H9 (cell line): ENCODE measurements at regions not wholly inside any gene's neighbourhood (a gene's known extent, or its start where the extent isn't known, plus 50 kb on each side); places are given as distances from the start of the nearest gene placed in this dataset.

Experiments used
- DNase-seq: peaks from one replicate; pipeline ENCODE4 v3.0.0-alpha.2; 2017
- H2AFZ ChIP-seq: one replicate; pipeline ENCODE4 v1.6.1; 2013; ENCODE audit warnings: mild to moderate bottlenecking, low read length, control low read depth, moderate library complexity
- H2AK5ac ChIP-seq: 2 replicates; pipeline ENCODE4 v1.6.1; 2013; ENCODE audit warnings: low read length, control low read depth, mixed read lengths; ENCODE audit not compliant: insufficient read length
- H2BK120ac ChIP-seq: one replicate; pipeline ENCODE4 v1.6.1; 2013; ENCODE audit warnings: low read depth, mild to moderate bottlenecking, low read length, control low read depth, inconsistent platforms; ENCODE audit not compliant: poor library complexity, severe bottlenecking
- H2BK12ac ChIP-seq: 2 replicates; pipeline ENCODE4 v1.6.1; 2013; ENCODE audit warnings: low read length, control low read depth, mixed read lengths, low read depth; ENCODE audit not compliant: insufficient read length
- H2BK15ac ChIP-seq: 2 replicates; pipeline ENCODE4 v1.6.1; 2013; ENCODE audit warnings: low read depth, low read length, control low read depth
- H2BK20ac ChIP-seq: one replicate; pipeline ENCODE4 v1.6.1; 2013; ENCODE audit warnings: low read depth, mild to moderate bottlenecking, low read length, control low read depth, inconsistent platforms; ENCODE audit not compliant: poor library complexity, severe bottlenecking
- H2BK5ac ChIP-seq: 2 replicates; pipeline ENCODE4 v1.6.1; 2013; ENCODE audit warnings: low read length, control low read depth, mixed read lengths; ENCODE audit not compliant: insufficient read length
- H3K14ac ChIP-seq: 2 replicates; pipeline ENCODE4 v1.6.1; 2013; ENCODE audit warnings: low read length, control low read depth; ENCODE audit not compliant: insufficient read depth
- H3K18ac ChIP-seq: 2 replicates; pipeline ENCODE4 v1.6.1; 2013; ENCODE audit warnings: low read depth, mild to moderate bottlenecking, mixed read lengths, low read length, control low read depth; ENCODE audit not compliant: insufficient read length
- H3K23ac ChIP-seq: 2 replicates; pipeline ENCODE4 v1.6.1; 2013; ENCODE audit warnings: low read length, control low read depth, mixed read lengths, low read depth; ENCODE audit not compliant: insufficient read length
- H3K23me2 ChIP-seq: 2 replicates; pipeline ENCODE4 v1.6.1; 2013; ENCODE audit warnings: low read depth, mild to moderate bottlenecking, mixed read lengths, low read length, control low read depth; ENCODE audit not compliant: insufficient read length, poor library complexity, severe bottlenecking
- H3K27ac ChIP-seq: 2 replicates; pipeline ENCODE4 v1.5.1; 2013; ENCODE audit warnings: low read length, control low read depth, mixed read lengths, low read depth; ENCODE audit not compliant: insufficient read length
- H3K27me3 ChIP-seq: 2 replicates; pipeline ENCODE4 v1.6.1; 2013; ENCODE audit warnings: low read length, control low read depth, inconsistent platforms; ENCODE audit not compliant: insufficient read depth
- H3K4ac ChIP-seq: 2 replicates; pipeline ENCODE4 v1.6.1; 2013; ENCODE audit warnings: low read depth, mild to moderate bottlenecking, control low read depth, inconsistent platforms, low read length, moderate library complexity
- H3K4me1 ChIP-seq: 2 replicates; pipeline ENCODE4 v1.6.1; 2013; ENCODE audit warnings: low read length, control low read depth, inconsistent platforms; ENCODE audit not compliant: insufficient read depth
- H3K4me2 ChIP-seq: 2 replicates; pipeline ENCODE4 v1.6.1; 2013; ENCODE audit warnings: low read length, control low read depth, mixed read lengths; ENCODE audit not compliant: insufficient read length, insufficient read depth
- H3K56ac ChIP-seq: 2 replicates; pipeline ENCODE4 v1.6.1; 2013; ENCODE audit warnings: low read depth, mild to moderate bottlenecking, mixed read lengths, low read length, control low read depth; ENCODE audit not compliant: insufficient read length
- H3K79me1 ChIP-seq: 2 replicates; pipeline ENCODE4 v1.6.1; 2013; ENCODE audit warnings: low read depth, mild to moderate bottlenecking, moderate library complexity, low read length, control low read depth, inconsistent platforms; ENCODE audit not compliant: insufficient read depth, poor library complexity, severe bottlenecking
- H3K79me2 ChIP-seq: 2 replicates; pipeline ENCODE4 v1.6.1; 2013; ENCODE audit warnings: low read length, control low read depth, inconsistent platforms; ENCODE audit not compliant: insufficient read depth
- H3K9ac ChIP-seq: 2 replicates; pipeline ENCODE4 v1.6.1; 2013; ENCODE audit warnings: low read length, control low read depth, mixed read lengths; ENCODE audit not compliant: insufficient read length; ENCODE audit errors: extremely low read depth
- H3K9me3 ChIP-seq: one replicate; pipeline ENCODE4 v1.6.1; 2013; ENCODE audit warnings: low read depth, low read length, inconsistent platforms; ENCODE audit not compliant: control insufficient read depth
- H3T11ph ChIP-seq: one replicate; pipeline ENCODE4 v1.6.1; 2013; ENCODE audit warnings: mild to moderate bottlenecking, low read length, control low read depth, inconsistent platforms
- H4K20me1 ChIP-seq: one replicate; pipeline ENCODE4 v1.6.1; 2013; ENCODE audit not compliant: control insufficient read depth, insufficient read length, insufficient read depth
- H4K5ac ChIP-seq: 2 replicates; pipeline ENCODE4 v1.6.1; 2013; ENCODE audit warnings: low read depth, mild to moderate bottlenecking, mixed read lengths, low read length, control low read depth; ENCODE audit not compliant: insufficient read length
- H4K8ac ChIP-seq: replicated peaks from 2 replicates; pipeline ENCODE4 v1.6.1; 2013; ENCODE audit warnings: low read length, control low read depth, mixed read lengths, low read depth; ENCODE audit not compliant: insufficient read length
- H4K91ac ChIP-seq: 2 replicates; pipeline ENCODE4 v1.6.1; 2013; ENCODE audit warnings: low read depth, mild to moderate bottlenecking, moderate library complexity, mixed read lengths, low read length, control low read depth; ENCODE audit not compliant: insufficient read length
- H3K27ac Mint-ChIP-seq, 3 experiments: 2 replicates in 2 of 3; 3 replicates in 1 of 3; pipeline ENCODE4 v1.8.0; 2020 to 2021; ENCODE audit warnings: mixed read lengths in 3 of 3, mild to moderate bottlenecking in 1 of 3, moderate library complexity in 1 of 3
- H3K27me3 Mint-ChIP-seq: 2 replicates; pipeline ENCODE4 v1.8.0; 2021; ENCODE audit warnings: low read depth, mild to moderate bottlenecking, moderate library complexity, mixed read lengths
- H3K36me3 Mint-ChIP-seq, 3 experiments: 2 replicates in 2 of 3; 3 replicates in 1 of 3; pipeline ENCODE4 v1.8.0; 2020 to 2021; ENCODE audit warnings: low read depth in 3 of 3, mixed read lengths in 3 of 3; ENCODE audit not compliant: insufficient read depth in 1 of 3
- H3K4me1 Mint-ChIP-seq, 2 experiments: 2 replicates each; pipeline ENCODE4 v1.8.0; 2020; ENCODE audit warnings: mixed read lengths in 2 of 2
- H3K4me3 Mint-ChIP-seq, 2 experiments: 2 replicates in 1 of 2; 3 replicates in 1 of 2; pipeline ENCODE4 v1.8.0; 2020 to 2021; ENCODE audit warnings: mild to moderate bottlenecking in 2 of 2, mixed read lengths in 2 of 2, moderate library complexity in 1 of 2
- H3K9me3 Mint-ChIP-seq, 2 experiments: 2 replicates in 1 of 2; 3 replicates in 1 of 2; pipeline ENCODE4 v1.8.0; 2020; ENCODE audit warnings: mild to moderate bottlenecking in 2 of 2, mixed read lengths in 2 of 2, moderate library complexity in 1 of 2
- WGBS: extraction: QIAGEN DNeasy Blood & Tissue Kit; methylation state at CpG from one replicate; pipeline ENCODE4 v1.1.7; 2013; ENCODE audit warnings: missing lambda C conversion rate, low lambda C conversion rate, mixed read lengths; ENCODE audit not compliant: insufficient read length; ENCODE audit errors: extremely low coverage; 5-methylcytosine and 5-hydroxymethylcytosine counted together
- TF ChIP-seq, protein P1 (sequence below): fragments of 200-600 bp; sonication (generic); conservative IDR thresholded peaks from 3 replicates; pipeline ENCODE4 v1.8.0; 2021; ENCODE audit warnings: antibody characterized with exemption, mild to moderate bottlenecking

DNA sequence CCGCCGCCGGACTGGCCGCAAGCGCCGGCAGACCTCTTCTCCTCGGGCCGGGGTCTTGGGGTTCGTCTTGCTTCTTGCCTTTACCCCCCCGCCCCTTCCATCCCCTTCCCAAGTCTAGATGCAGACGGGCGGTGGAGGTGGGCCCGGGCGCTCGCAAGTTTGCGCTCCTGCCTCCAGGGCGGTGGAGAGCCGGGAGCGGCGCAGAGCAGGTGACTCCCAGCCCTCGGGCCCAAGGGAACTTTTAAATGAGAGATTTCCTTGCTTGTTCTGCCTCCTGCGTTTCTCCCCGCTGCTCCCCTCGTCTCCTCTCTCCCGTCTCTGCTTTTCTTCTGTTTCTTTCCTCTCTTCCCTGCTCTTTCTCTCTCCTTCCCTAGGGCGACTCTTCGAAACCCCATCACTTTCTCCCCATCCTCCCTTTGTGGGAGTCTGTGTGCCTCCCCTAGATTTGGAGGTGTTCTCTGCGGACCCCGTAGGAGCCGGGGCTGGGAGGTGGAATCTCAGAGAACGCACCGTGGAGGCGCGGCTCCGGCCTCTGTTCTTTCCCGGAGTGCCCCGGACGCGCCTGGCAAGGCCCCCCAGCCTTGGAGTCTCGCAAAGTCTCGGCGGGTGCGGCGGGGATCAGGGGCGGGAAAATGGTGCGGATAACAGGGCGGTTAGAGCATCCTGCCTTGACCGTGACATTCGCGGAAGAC, 114.7 kb upstream of the MYL2 start:
- Histone ChIP-seq H3K18ac (no peak overlapping the region), H2BK20ac (no peak overlapping the region), H3K9me3 (no peaks in the 10 kb centered on the region), H2BK5ac (no peak overlapping the region), H2AK5ac (no peak overlapping the region), H3K9ac (peak overlapping the region; percentile 12), H2BK120ac (no peak overlapping the region), H3K4me2 (peak overlapping the region; percentile 84), H2BK12ac (no peak overlapping the region), H3K4me1 (no peaks in the 10 kb centered on the region; the same call in 1 of the 2 replicates), H2AFZ (no peak overlapping the region), H3T11ph (no peak overlapping the region), H4K91ac (no peak overlapping the region), H3K14ac (peak overlapping the region; percentile 37; the same call in 1 of the 2 replicates), H4K20me1 (no peaks in the 10 kb centered on the region), H3K79me1 (no peaks in the 10 kb centered on the region), H2BK15ac (no peak overlapping the region), H3K79me2 (no peaks in the 10 kb centered on the region; the same call in 1 of the 2 replicates), H3K23ac (no peak overlapping the region), H4K8ac (no peak overlapping the region), H4K5ac (no peak overlapping the region), H3K27ac (no peak overlapping the region), H3K23me2 (peaks cover 22% of the 10 kb centered on the region), H3K56ac (no peak overlapping the region), H3K4ac (no peak overlapping the region), H3K27me3 (peaks cover 11% of the 10 kb centered on the region; the same call in 1 of the 2 replicates)
- TF ChIP-seq, protein P1, sequence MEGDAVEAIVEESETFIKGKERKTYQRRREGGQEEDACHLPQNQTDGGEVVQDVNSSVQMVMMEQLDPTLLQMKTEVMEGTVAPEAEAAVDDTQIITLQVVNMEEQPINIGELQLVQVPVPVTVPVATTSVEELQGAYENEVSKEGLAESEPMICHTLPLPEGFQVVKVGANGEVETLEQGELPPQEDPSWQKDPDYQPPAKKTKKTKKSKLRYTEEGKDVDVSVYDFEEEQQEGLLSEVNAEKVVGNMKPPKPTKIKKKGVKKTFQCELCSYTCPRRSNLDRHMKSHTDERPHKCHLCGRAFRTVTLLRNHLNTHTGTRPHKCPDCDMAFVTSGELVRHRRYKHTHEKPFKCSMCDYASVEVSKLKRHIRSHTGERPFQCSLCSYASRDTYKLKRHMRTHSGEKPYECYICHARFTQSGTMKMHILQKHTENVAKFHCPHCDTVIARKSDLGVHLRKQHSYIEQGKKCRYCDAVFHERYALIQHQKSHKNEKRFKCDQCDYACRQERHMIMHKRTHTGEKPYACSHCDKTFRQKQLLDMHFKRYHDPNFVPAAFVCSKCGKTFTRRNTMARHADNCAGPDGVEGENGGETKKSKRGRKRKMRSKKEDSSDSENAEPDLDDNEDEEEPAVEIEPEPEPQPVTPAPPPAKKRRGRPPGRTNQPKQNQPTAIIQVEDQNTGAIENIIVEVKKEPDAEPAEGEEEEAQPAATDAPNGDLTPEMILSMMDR, result no peak
- WGBS, result no CpG with 5 or more reads among the region's 50 CpGs
- peak; percentile 73 for DNase-seq
- Mint-ChIP-seq H3K36me3 (peaks cover 0 to 6% (median 3%) of the 10 kb centered on the region in 3 experiments; a peak in 2 of 7 replicates), H3K9me3 (no peaks in the 10 kb centered on the region; a peak in 1 of 5 replicates), H3K27me3 (peaks cover 50% of the 10 kb centered on the region), H3K4me1 (peaks cover 30 to 41% of the 10 kb centered on the region in 2 experiments), H3K27ac (peak overlapping the region in 1 of 3 experiments; percentile 4; a peak in 2 of 7 replicates), H3K4me3 (peak overlapping the region; percentile 76 to 93)
